Ovary (tissue), 7 donors: ENCODE measurements at regions not wholly inside any gene's neighbourhood (a gene's known extent, or its start where the extent isn't known, plus 50 kb on each side); places are given as distances from the start of the nearest gene placed in this dataset.

Experiments
- DNase-seq, 5 donors: peaks; one replicate each; pipeline ENCODE4 v3.0.0-alpha.2; 2019 to 2020
- H3K27ac ChIP-seq, 2 donors: fragments of 200-600 bp; one replicate each; pipeline versions ENCODE4 v1.5.1 to v1.8.0; 2019 to 2022
- H3K27me3 ChIP-seq: fragments of 200-600 bp; one replicate; pipeline ENCODE4 v1.8.0; 2022
- H3K36me3 ChIP-seq: fragments of 200-600 bp; sonication (generic); one replicate; pipeline ENCODE4 v1.5.1; 2019
- H3K4me1 ChIP-seq: one replicate; pipeline ENCODE4 v1.8.1; 2013; ENCODE audit warnings: mild to moderate bottlenecking, moderate library complexity; ENCODE audit not compliant: insufficient read depth
- H3K4me3 ChIP-seq: fragments of 200-600 bp; sonication (generic); one replicate; pipeline ENCODE4 v1.5.1; 2017
- H3K9me3 ChIP-seq, 2 donors: fragments of 200-600 bp in 1 of 2; sonication (generic) in 1 of 2; one replicate each; pipeline versions ENCODE4 v1.5.1 to v1.8.1; 2013 to 2019; ENCODE audit warnings: mild to moderate bottlenecking in 1 of 2, moderate library complexity in 1 of 2
- EP300 ChIP-seq: sonication (generic); formaldehyde crosslinking; IDR thresholded peaks from one replicate; pipeline ENCODE4 v1.6.1; 2017; ENCODE audit warnings: antibody characterized with exemption
- POLR2A ChIP-seq: fragments of 450-650 bp; IDR thresholded peaks from one replicate; pipeline ENCODE4 v1.6.1; 2017; ENCODE audit warnings: antibody characterized with exemption, mild to moderate bottlenecking, moderate library complexity
- WGBS, 3 donors: extraction: QIAGEN DNeasy Blood & Tissue Kit in 1 of 3; methylation state at CpG; one replicate each; pipeline versions ENCODE4 v1.1.5 to v1.1.7; 2013 to 2017; 5-methylcytosine and 5-hydroxymethylcytosine counted together
- intact Hi-C, 4 donors: fragments of 100-400 bp; cut with DNase I; formaldehyde crosslinking; loops; one replicate each; pipeline versions ENCODE4 v1.11.0 to v1.15.1; 2022 to 2023
- TF ChIP-seq, protein P1 (sequence below), 3 donors: fragments of 450-650 bp in 2 of 3; fragments of 200-600 bp in 1 of 3; IDR thresholded peaks; one replicate each; pipeline versions ENCODE4 v1.5.1 to v1.8.0; 2016 to 2022; ENCODE audit warnings: antibody characterized with exemption in 3 of 3, mild to moderate bottlenecking in 1 of 3
- donor health status: DM: no; HTN: no; CAD: no; lungs with moderate emphysema.
- donor health status: DM: no; HTN: no; CAD: no.
- donor health status: Bipolar disorder and iron deficiency.
- donor health status: DM: no; HTN: no; CAD: no.
- donor health status: DM: yes; HTN: yes; CAD: no.

GRCh38 chr5:79878721-79879336 is 112.2 kb downstream of the MTX3 start:
- H3K9me3 ChIP-seq: no peaks in the 10 kb centered on the region
- intact Hi-C loops: no loop called here
- TF ChIP-seq EP300 (no peak), POLR2A (no peak)
- TF ChIP-seq, protein P1, sequence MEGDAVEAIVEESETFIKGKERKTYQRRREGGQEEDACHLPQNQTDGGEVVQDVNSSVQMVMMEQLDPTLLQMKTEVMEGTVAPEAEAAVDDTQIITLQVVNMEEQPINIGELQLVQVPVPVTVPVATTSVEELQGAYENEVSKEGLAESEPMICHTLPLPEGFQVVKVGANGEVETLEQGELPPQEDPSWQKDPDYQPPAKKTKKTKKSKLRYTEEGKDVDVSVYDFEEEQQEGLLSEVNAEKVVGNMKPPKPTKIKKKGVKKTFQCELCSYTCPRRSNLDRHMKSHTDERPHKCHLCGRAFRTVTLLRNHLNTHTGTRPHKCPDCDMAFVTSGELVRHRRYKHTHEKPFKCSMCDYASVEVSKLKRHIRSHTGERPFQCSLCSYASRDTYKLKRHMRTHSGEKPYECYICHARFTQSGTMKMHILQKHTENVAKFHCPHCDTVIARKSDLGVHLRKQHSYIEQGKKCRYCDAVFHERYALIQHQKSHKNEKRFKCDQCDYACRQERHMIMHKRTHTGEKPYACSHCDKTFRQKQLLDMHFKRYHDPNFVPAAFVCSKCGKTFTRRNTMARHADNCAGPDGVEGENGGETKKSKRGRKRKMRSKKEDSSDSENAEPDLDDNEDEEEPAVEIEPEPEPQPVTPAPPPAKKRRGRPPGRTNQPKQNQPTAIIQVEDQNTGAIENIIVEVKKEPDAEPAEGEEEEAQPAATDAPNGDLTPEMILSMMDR (IDR thresholded peaks at IDR 0.05): no peak
- WGBS, 3 donors: 63 to 68% (median 66%) methylated on average over 5 of the region's 5 CpGs
- no peak for DNase-seq
- H3K27ac ChIP-seq: no peak overlapping the region
- no peaks in the 10 kb centered on the region for H3K36me3 ChIP-seq
- no peak overlapping the region for H3K4me3 ChIP-seq
- H3K27me3 ChIP-seq: no peaks in the 10 kb centered on the region
- H3K4me1 ChIP-seq: no peaks in the 10 kb centered on the region

- no peak overlapping the region for H3K4me3 ChIP-seq
- DNase-seq: no peak
- H3K27ac ChIP-seq: no peak overlapping the region
- H3K4me1 ChIP-seq: no peaks in the 10 kb centered on the region
- TF ChIP-seq, protein P1 (IDR thresholded peaks at IDR 0.05): no peak
- TF ChIP-seq POLR2A (no peak), EP300 (no peak)
- no peaks in the 10 kb centered on the region for H3K36me3 ChIP-seq
- intact Hi-C loops: no loop called here
- H3K27me3 ChIP-seq: no peaks in the 10 kb centered on the region
- H3K9me3 ChIP-seq: no peaks in the 10 kb centered on the region
- 72 to 79% (median 74%) methylated on average over 5 of the region's 5 CpGs for WGBS, 3 donors
Observed at GRCh38 chr5:79878136-79878679, 112.9 kb downstream of the MTX3 start.

- intact Hi-C loops: no loop called here
- H3K27ac ChIP-seq: no peak overlapping the region
- TF ChIP-seq, protein P1 (IDR thresholded peaks at IDR 0.05): no peak
- TF ChIP-seq POLR2A (no peak), EP300 (no peak)
Observed at GRCh38 chr5:79876456-79876855, 114.6 kb downstream of the MTX3 start.

GRCh38 chr5:79875230-79875629 is 115.8 kb downstream of the MTX3 start:
- WGBS, 3 donors: 75 to 78% (median 78%) methylated on average over 10 of the region's 10 CpGs
- DNase-seq: no peak
- intact Hi-C loops: no loop called here

More at GRCh38 chr5:79876456-79876855, 114.6 kb downstream of the MTX3 start:
- 63 to 81% (median 68%) methylated on average over 1 of the region's 1 CpG for WGBS, 3 donors
- no peaks in the 10 kb centered on the region for H3K9me3 ChIP-seq
- no peaks in the 10 kb centered on the region for H3K27me3 ChIP-seq
- no peaks in the 10 kb centered on the region for H3K36me3 ChIP-seq
- no peak overlapping the region for H3K4me3 ChIP-seq
- H3K4me1 ChIP-seq: no peaks in the 10 kb centered on the region
- DNase-seq: no peak

More at GRCh38 chr5:79875230-79875629, 115.8 kb downstream of the MTX3 start:
- Histone ChIP-seq H3K36me3 (no peaks in the 10 kb centered on the region), H3K9me3 (no peaks in the 10 kb centered on the region), H3K27me3 (no peaks in the 10 kb centered on the region), H3K4me3 (no peak overlapping the region), H3K27ac (no peak overlapping the region), H3K4me1 (no peaks in the 10 kb centered on the region)
- TF ChIP-seq, protein P1 (IDR thresholded peaks at IDR 0.05): no peak
